ENCODE measurements at regions not wholly inside any gene's neighbourhood (a gene's known extent, or its start where the extent isn't known, plus 50 kb on each side); places are given as distances from the start of the nearest gene placed in this dataset.

DNA sequence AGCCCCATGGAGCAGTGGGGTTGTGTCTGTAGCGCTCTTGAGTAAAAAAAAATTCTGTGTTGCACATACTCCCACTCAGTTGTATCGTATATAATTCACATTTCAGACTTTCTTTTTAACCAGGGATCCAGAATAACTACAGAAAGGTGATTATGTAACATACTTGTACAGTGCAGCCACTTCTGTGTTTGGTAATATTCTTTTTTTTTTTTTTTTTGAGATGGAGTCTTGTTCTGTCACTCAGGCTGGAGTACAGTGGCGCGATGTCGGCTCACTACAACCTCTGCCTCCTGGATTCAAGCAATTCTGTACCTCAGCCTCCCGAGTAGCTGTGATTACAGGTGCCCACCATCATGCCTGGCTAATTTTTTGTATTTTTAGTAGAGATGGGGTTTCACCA, 82.4 kb upstream of the MACF1 start:
- no peak for DNase-seq
- Mint-ChIP-seq H3K4me1 (no peaks in the 10 kb centered on the region), H3K27ac (no peak overlapping the region), H3K9me3 (no peaks in the 10 kb centered on the region), H3K4me3 (no peak overlapping the region), H3K27me3 (no peaks in the 10 kb centered on the region)
- no peak for ATAC-seq

DNA sequence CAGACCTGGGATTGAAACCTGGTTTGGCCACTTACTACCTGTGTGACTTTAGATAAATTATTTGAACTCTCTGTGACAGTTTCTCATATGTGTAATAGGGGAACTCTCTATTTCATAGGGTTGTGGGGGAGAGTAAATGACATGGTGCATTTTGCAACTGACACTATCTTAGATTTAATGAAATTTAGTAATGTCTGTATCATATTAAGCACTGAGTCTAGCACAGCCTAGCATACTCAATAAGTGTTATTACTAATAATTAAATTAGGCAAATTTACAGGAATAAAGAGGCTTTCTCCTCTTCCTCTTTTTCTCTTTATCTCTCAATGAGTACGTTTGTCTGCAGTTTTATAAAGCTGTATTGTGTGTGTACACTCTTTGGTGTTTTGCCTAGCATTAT, 80.2 kb upstream of the MACF1 start:
- Mint-ChIP-seq H3K27me3 (no peaks in the 10 kb centered on the region), H3K4me3 (no peak overlapping the region), H3K4me1 (no peaks in the 10 kb centered on the region), H3K9me3 (no peaks in the 10 kb centered on the region), H3K27ac (no peak overlapping the region)
- no peak for DNase-seq
- no peak for ATAC-seq

DNA sequence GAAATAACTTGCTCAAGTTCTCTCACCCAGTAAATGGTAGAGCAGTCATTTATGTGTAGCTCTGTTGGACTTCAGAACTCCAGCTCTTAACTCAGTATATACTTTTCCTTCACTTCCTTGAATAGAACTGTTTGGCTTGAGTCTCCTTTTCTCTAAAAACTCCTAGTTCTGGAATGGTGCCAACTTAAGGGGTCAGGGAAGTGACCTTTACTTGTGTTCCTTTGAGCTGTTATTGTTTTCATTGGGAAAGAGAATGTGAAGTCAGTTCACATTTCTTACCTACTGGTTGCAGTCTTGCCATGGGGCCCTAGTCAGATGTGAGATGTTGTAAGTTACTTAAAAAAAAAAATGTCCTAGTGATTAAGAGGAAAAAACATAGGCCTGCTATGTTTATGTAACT, 77.0 kb upstream of the MACF1 start:
- DNase-seq: no peak
- Mint-ChIP-seq H3K27ac (no peak overlapping the region), H3K4me3 (no peak overlapping the region), H3K27me3 (no peaks in the 10 kb centered on the region), H3K9me3 (no peaks in the 10 kb centered on the region), H3K4me1 (no peaks in the 10 kb centered on the region)
- no peak for ATAC-seq

DNA sequence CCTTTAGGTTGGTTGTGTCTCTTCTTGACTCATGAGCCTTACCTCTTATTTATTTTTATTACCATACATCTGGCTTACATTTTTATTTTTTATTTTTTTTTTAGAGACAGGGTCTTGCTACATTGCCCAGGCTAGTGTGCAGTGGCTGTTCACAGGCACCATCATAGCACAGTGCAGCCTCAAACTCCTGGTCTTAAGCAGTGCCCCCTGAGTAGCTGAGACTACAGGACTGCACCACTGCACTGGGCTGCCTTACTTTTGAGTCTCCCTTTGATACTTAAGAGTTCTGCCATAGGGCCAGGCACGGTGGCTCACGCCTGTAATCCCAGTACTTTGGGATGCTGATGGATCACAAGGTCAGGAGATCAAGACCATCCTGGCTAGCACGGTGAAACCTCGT, 76.4 kb upstream of the MACF1 start:
- no peaks in the 10 kb centered on the region for H3K9me3 Mint-ChIP-seq
- H3K4me3 Mint-ChIP-seq: no peak overlapping the region
- DNase-seq (no peak), ATAC-seq (no peak)
- peak overlapping the region in 1 of 2 donors; percentile 89 for H3K27ac Mint-ChIP-seq
- H3K27me3 Mint-ChIP-seq: no peaks in the 10 kb centered on the region
- H3K4me1 Mint-ChIP-seq: no peaks in the 10 kb centered on the region

DNA sequence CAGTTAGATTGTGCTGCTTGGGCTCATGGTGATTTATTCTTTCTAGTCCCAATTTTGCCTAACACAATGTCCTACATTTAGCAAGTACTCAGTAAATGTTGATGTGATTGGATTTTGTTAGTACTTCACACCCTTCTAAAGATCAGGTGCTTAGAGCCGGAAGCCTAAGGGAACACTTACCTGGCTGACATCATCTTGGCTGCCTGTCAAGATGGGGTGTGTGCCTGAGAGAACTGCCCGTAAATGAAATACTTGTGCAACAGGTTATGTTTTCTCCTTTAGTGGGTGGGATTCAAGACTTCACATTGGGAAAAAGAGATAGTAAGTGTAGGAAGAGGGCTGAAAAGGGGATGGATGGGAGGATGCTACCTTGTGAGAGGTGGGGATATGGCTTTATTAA, 75.5 kb upstream of the MACF1 start:
- Mint-ChIP-seq H3K27ac (no peak overlapping the region), H3K27me3 (no peaks in the 10 kb centered on the region), H3K9me3 (no peaks in the 10 kb centered on the region), H3K4me3 (no peak overlapping the region), H3K4me1 (no peaks in the 10 kb centered on the region)
- ATAC-seq (no peak), DNase-seq (no peak)

DNA sequence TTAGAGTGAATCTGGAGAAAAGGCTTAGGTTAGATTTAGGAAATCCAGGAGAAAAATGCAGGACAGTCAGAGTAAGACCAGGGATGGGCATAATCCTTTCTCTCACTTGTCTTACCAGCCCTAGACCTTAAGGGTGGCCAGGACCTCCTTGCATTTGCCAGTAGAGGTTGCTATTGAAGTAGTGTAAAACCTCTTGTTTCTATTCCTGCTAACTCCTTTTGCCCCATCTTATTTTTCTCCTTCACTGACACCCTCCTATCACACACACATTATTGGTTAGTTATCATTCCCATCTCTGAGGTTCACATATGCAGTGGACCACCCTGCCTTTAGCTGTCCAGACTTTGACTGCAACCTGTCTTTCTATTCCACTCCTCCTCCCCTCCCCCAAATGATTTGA, 75.0 kb upstream of the MACF1 start:
- ATAC-seq (no peak), DNase-seq (no peak)
- Mint-ChIP-seq H3K9me3 (no peaks in the 10 kb centered on the region), H3K27ac (peak overlapping the region in 1 of 2 donors; percentile 0), H3K27me3 (no peaks in the 10 kb centered on the region), H3K4me1 (peaks cover 3% of the 10 kb centered on the region), H3K4me3 (no peak overlapping the region)

DNA sequence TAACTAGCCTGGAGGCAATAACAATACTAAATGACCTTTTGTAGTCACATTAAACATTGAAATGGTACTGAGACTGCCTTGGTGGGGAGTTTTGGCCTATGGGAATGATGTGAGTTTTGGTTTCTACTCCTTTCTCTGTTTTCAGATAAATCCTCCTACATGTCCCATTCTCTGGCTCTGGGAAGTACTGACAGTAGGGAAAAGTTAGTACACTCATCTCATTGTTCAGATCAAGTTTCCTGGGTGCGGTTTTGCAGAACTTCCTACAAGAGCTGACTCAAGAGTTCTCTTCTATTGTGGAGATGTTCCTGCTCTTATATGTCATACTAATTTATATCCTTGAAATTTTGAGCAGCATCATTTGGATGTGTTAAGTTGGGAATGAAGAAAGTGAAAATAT, 74.2 kb upstream of the MACF1 start:
- no peak for ATAC-seq
- no peaks in the 10 kb centered on the region for H3K9me3 Mint-ChIP-seq
- DNase-seq: no peak
- no peak overlapping the region for H3K27ac Mint-ChIP-seq
- no peak overlapping the region for H3K4me3 Mint-ChIP-seq
- peaks cover 9% of the 10 kb centered on the region for H3K4me1 Mint-ChIP-seq
- H3K27me3 Mint-ChIP-seq: no peaks in the 10 kb centered on the region

DNA sequence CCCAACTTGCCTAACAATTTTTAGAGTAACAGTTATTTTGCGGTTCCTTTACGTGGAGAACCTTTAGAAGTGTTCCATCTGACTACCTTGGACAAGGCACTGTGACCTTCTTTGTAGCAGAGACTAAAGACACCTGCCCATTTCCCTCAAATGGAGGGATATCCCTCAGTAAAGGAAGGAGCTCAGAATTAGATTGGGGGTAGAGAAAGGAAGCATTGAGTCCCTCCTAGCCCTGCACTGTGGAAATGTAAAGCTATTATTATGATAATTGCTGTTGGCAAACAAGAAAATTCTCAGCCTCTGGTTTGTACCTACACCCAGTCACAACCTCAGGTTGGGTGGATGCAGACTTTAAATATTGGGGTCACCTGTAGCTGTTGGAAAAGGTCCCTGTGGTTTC, 72.6 kb upstream of the MACF1 start:
- no peak for DNase-seq
- peaks cover 9% of the 10 kb centered on the region for H3K4me1 Mint-ChIP-seq
- no peak for ATAC-seq
- no peak overlapping the region for H3K27ac Mint-ChIP-seq
- no peak overlapping the region for H3K4me3 Mint-ChIP-seq
- H3K27me3 Mint-ChIP-seq: no peaks in the 10 kb centered on the region
- no peaks in the 10 kb centered on the region for H3K9me3 Mint-ChIP-seq

DNA sequence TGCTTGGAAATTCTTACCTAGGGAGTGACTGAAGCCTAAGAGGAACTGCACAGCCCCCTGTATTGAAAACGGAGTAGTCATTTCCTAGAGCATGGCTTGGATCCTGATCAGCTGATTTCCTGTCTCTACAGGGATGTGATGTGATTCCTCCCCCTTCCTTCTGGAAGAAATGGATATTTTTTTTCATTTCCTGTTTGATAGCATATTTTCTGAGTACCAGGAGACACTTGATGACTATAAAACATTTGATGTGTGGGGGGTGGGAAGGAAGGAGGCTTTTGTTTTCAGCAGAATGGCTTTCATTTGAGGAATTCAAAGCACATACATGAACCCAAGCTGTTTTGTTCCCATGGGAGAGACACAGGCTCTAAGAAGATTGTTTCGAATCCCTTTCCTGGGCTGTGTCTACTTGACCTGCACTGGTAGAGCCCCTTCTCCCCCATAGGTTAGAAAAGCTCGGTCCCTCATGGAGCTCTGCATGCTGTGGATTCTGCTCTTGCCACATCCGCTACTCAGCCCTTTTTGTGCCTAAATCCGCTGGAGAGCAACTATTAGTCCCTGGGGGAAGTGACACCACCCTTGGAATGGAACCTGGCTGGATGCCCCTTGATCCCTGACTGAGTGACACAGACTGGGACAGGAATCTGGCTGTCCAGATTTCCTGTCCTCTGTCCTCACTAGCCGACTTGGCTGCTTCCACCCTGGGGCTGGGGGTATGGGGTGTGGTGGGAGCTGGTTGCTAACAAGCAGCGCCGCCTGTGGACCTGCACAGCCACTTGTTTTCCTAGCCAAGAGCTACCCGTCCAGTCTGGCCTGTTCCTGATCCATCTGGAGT, 71.8 kb upstream of the MACF1 start:
- Mint-ChIP-seq H3K27me3 (no peaks in the 10 kb centered on the region), H3K4me1 (peaks cover 9% of the 10 kb centered on the region), H3K4me3 (no peak overlapping the region), H3K27ac (peak overlapping the region in 1 of 2 donors; percentile 13), H3K9me3 (no peaks in the 10 kb centered on the region)
- no peak for ATAC-seq
- DNase-seq: no peak

DNA sequence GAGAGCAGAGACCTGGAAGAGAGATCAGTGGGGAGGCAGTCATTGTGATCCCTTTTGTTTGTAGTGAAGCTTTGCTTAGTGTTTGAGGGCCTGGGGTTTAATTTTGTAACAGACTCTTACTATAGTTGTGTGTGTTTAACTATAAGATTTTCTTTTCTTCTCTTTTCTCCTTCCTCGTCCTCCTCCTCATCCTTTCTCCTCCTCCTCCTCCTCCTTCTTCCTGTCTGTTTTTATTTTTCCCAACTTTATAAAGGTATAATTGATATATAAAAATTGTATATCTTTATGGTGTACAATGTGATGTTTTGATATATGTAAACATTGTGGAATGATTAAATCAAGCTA, 71.2 kb upstream of the MACF1 start:
- Mint-ChIP-seq H3K9me3 (no peaks in the 10 kb centered on the region), H3K27me3 (no peaks in the 10 kb centered on the region), H3K27ac (peak overlapping the region in 1 of 2 donors; percentile 13), H3K4me3 (no peak overlapping the region), H3K4me1 (peaks cover 9% of the 10 kb centered on the region)
- DNase-seq (no peak), ATAC-seq (no peak)

DNA sequence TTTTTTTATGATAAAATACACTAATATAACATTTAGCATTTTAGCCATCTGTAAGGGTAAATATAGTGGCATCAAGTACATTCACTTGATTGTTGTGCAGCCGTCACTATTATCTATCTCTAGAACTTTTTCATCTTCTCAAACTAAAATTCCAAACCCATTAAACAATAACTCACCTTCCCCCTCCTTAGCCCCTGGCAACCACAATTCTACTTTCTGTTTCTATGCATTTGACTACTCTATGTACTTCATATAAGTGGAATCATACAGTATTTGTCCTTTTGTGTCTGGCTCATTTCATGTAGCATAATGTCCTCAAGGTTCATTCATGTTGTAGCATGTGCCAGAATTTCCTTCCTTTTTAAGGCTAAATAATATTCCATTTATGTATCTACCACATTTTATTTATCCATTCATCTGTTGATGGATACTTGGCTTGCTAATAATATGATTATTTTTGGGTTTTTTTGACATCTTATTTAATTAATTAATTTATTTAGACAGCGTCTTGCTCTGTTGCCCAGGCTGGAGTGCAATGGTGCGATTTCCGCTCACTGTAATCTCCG, 69.6 kb upstream of the MACF1 start:
- Mint-ChIP-seq H3K27me3 (no peaks in the 10 kb centered on the region), H3K4me1 (peaks cover 9% of the 10 kb centered on the region)
- no peak for ATAC-seq

DNA sequence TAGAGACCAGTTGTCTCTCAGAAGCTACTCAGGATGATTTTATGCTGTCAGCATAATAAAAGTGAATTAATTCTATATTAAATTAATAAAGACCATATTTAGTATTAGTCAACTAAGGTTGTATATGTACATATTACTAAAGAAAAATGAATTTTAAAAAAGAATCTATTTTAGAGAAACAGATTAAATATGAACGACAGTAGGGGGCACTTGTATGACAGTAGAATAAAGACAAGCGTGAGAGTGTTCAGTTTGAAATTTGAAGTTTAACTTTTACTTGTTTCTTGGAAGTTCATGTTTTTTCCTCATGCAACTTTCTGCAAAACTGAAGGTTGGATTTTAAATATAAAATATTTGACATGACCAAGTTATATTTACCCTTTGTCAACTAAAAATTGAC, 67.9 kb upstream of the MACF1 start:
- no peak overlapping the region for H3K4me3 Mint-ChIP-seq
- no peak overlapping the region for H3K27ac Mint-ChIP-seq
- DNase-seq: no peak
- ATAC-seq: no peak
- peaks cover 9% of the 10 kb centered on the region for H3K4me1 Mint-ChIP-seq
- H3K9me3 Mint-ChIP-seq: no peaks in the 10 kb centered on the region
- no peaks in the 10 kb centered on the region for H3K27me3 Mint-ChIP-seq

More for the DNA sequence above, 69.6 kb upstream of the MACF1 start:
- no peaks in the 10 kb centered on the region for H3K9me3 Mint-ChIP-seq
- H3K27ac Mint-ChIP-seq: no peak overlapping the region
- no peak overlapping the region for H3K4me3 Mint-ChIP-seq
- DNase-seq: no peak

DNA sequence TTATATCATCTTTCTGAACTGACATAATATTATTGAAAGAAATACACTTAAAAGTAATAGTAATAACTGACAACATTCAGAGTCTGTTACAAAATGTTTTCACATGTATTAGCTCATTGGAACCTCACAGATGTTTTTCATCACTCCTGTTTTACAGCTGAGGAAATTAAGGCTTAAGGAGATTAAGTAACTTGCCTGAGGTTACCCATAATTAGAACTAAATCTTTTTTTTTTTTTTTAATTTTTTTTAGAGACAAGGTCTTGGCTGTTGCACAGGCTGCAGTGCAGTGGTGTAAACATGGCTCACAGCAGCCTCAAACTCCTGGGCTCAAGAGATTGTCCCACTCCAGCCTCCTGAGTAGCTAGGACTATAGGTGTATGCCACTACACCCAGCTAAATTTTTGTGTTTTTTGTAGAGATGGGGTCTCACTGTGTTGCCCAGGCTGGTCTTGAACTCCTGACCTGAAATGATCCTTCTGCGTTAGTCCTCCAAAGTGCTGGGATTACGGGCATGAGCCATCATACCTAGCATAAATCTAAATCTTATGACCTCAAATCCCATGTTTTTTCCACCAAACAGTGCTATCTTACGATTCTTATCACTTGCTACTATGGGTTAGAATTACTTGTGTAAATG, 64.7 kb upstream of the MACF1 start:
- peaks cover 3% of the 10 kb centered on the region for H3K4me1 Mint-ChIP-seq
- ATAC-seq: no peak
- no peaks in the 10 kb centered on the region for H3K9me3 Mint-ChIP-seq
- no peak overlapping the region for H3K4me3 Mint-ChIP-seq
- H3K27me3 Mint-ChIP-seq: no peaks in the 10 kb centered on the region
- peak overlapping the region in 1 of 2 donors; percentile 37 for H3K27ac Mint-ChIP-seq
- DNase-seq: no peak

DNA sequence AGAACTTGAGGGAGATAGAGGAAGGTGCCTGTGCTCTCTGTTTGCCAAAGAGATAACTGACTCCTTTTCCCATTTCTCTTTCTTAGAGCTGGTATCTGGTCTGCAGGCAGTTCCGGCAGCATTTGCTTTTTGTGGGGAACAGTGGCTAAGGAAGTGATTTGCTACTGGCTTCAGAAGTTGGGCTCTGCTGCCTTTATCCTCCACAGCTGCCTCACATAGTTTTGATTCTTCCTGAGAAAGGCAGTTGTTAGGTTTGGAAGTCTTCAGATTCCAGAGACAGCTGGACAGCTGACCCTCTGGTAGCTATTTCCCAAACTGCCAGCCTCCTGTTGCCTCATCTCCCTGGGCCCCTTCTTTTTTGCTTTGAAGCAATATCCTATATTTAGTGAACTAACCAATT, 62.6 kb upstream of the MACF1 start:
- Mint-ChIP-seq H3K27me3 (peaks cover under 1% of the 10 kb centered on the region), H3K27ac (no peak overlapping the region), H3K4me1 (no peaks in the 10 kb centered on the region), H3K4me3 (no peak overlapping the region), H3K9me3 (no peaks in the 10 kb centered on the region)
- no peak for ATAC-seq
- no peak for DNase-seq

DNA sequence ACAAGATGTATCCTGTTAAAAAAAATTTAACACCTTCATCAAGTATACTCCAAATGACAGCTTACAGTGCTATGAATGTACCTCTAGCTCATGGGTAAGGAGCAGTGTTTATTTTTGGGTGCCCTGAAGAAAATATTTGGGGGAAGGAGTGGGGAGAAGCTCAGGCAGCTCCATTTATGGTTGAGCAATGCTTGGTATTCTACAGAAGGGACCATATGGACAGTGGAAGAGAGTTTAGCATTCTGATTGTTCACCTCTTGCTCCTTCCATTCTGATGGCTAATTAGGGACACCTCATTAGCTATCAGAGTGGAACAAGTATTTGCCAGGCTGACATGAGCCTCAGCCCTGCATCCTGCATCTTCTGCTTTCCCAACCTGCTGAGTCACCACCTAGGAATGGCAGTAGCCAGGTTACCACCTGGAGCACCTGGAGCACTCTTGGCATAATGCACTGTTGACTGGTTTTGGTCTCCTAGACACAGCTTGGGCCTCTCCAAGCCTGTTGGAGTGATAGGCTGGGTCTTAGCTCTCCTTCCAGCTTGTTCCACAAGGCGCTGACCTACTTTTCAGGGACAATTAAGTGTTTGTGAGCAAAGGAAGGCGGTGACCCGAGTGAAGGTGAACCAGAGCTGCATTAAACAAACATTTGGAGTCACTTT, 62.0 kb upstream of the MACF1 start:
- Mint-ChIP-seq H3K4me3 (no peak overlapping the region), H3K9me3 (no peaks in the 10 kb centered on the region), H3K27me3 (peaks cover 7% of the 10 kb centered on the region), H3K27ac (no peak overlapping the region), H3K4me1 (no peaks in the 10 kb centered on the region)
- ATAC-seq: no peak
- DNase-seq: no peak

DNA sequence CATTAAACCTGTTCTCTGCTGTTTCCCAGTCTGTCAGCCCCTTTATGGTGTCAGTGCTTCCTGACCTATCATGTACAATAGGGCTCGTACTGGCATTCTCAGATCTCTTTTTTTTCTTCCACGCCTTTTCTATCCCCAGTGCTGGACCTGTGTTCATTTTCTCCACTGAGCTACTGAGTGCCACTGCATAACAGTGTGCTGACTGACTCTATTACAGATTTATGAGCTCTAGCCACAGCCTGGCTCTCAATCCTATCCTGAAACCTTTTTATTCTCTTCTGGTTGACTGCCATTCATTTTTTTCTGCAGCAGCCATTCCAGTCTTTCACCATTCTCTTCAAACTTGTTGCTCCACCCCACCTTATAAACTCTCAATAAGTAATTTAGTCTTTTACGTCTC, 59.6 kb upstream of the MACF1 start:
- Mint-ChIP-seq H3K27me3 (peaks cover 10% of the 10 kb centered on the region), H3K4me1 (no peaks in the 10 kb centered on the region), H3K9me3 (no peaks in the 10 kb centered on the region), H3K4me3 (no peak overlapping the region), H3K27ac (no peak overlapping the region)
- ATAC-seq (no peak), DNase-seq (no peak)
